HUES48 (cell line): ENCODE measurements at regions not wholly inside any gene's neighbourhood (a gene's known extent, or its start where the extent isn't known, plus 50 kb on each side); places are given as distances from the start of the nearest gene placed in this dataset.
"Not testable (repeated sequence)": the region's sequence is repeated elsewhere in the genome, so short reads cannot be mapped to it uniquely, and the experiment has no call there.

Source experiments
- H3K27ac ChIP-seq: one replicate; pipeline ENCODE4 v1.7.0; 2013; ENCODE audit warnings: low read depth, low read length, inconsistent platforms
- H3K27me3 ChIP-seq: 2 replicates; pipeline ENCODE4 v1.6.1; 2013; ENCODE audit warnings: mild to moderate bottlenecking, low read length; ENCODE audit not compliant: control insufficient read depth, insufficient read depth
- H3K36me3 ChIP-seq: 2 replicates; pipeline ENCODE4 v1.6.1; 2013; ENCODE audit warnings: low read length; ENCODE audit not compliant: control insufficient read depth, insufficient read depth
- H3K4me1 ChIP-seq: 2 replicates; pipeline ENCODE4 v1.6.1; 2013; ENCODE audit warnings: mild to moderate bottlenecking, low read length; ENCODE audit not compliant: control insufficient read depth, insufficient read depth
- H3K4me3 ChIP-seq: 2 replicates; pipeline ENCODE4 v1.5.1; 2013; ENCODE audit warnings: mild to moderate bottlenecking, low read depth, low read length
- H3K9ac ChIP-seq: 2 replicates; pipeline ENCODE4 v1.6.1; 2013; ENCODE audit warnings: mild to moderate bottlenecking, low read depth, low read length, moderate library complexity
- H3K9me3 ChIP-seq: 2 replicates; pipeline ENCODE4 v1.6.1; 2013; ENCODE audit warnings: low read length; ENCODE audit not compliant: control insufficient read depth, insufficient read depth

- no peaks in the 10 kb centered on the region for H3K36me3 ChIP-seq
- H3K27ac ChIP-seq: no peak overlapping the region
- H3K27me3 ChIP-seq: no peaks in the 10 kb centered on the region
- no peak overlapping the region for H3K4me3 ChIP-seq
- no peak overlapping the region for H3K9ac ChIP-seq
- H3K4me1 ChIP-seq: no peaks in the 10 kb centered on the region
- H3K9me3 ChIP-seq: no peaks in the 10 kb centered on the region
Measured at GRCh38 chr13:43946281-43946680, 66.6 kb downstream of the LACC1 start.

GRCh38 chr13:43947897-43948458 is 68.3 kb downstream of the LACC1 start:
- Histone ChIP-seq H3K4me3 (no peak overlapping the region), H3K4me1 (no peaks in the 10 kb centered on the region), H3K27ac (no peak overlapping the region), H3K9me3 (no peaks in the 10 kb centered on the region), H3K36me3 (no peaks in the 10 kb centered on the region), H3K27me3 (no peaks in the 10 kb centered on the region), H3K9ac (no peak overlapping the region)

GRCh38 chr13:43953370-43953769 is 73.7 kb downstream of the LACC1 start:
- H3K9ac ChIP-seq: no peak overlapping the region
- no peaks in the 10 kb centered on the region for H3K27me3 ChIP-seq
- no peak overlapping the region for H3K27ac ChIP-seq
- H3K36me3 ChIP-seq: no peaks in the 10 kb centered on the region
- H3K4me3 ChIP-seq: no peak overlapping the region
- H3K4me1 ChIP-seq: peaks cover 8% of the 10 kb centered on the region; the same call in 1 of the 2 replicates
- no peaks in the 10 kb centered on the region for H3K9me3 ChIP-seq

GRCh38 chr13:43956975-43957374 is 77.3 kb downstream of the LACC1 start:
- not testable (repeated sequence) for H3K9me3 ChIP-seq, H3K27me3 ChIP-seq
- peaks cover 16% of the 10 kb centered on the region; the same call in 1 of the 2 replicates for H3K4me1 ChIP-seq

DNA sequence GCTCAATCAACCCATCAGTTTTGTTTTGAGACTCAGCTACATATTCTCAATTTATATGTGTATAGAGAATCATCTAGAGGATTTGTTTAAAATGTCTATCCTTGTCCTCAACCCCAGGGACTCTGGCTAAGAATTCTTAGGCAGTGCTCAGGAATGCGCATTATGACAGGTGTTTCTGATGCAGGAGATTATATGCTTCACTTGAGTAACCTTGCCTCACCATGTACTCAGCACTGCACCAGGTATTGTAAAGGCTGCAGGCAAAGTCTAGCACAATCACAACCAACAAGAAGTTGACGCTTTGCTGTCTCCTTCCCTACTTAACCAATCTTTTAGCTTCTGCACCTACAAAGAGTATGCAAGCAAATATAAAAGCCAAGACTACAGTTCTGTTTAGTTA is 79.6 kb downstream of the LACC1 start:
- Histone ChIP-seq H3K36me3 (no peaks in the 10 kb centered on the region), H3K4me1 (peaks cover 8% of the 10 kb centered on the region; the same call in 1 of the 2 replicates)

More at GRCh38 chr13:43956975-43957374, 77.3 kb downstream of the LACC1 start:
- not testable (repeated sequence) for H3K9ac ChIP-seq, H3K27ac ChIP-seq, H3K36me3 ChIP-seq, H3K4me3 ChIP-seq

GRCh38 chr13:43961909-43962308 is 82.2 kb downstream of the LACC1 start:
- Histone ChIP-seq H3K4me3 (no peak overlapping the region), H3K9ac (no peak overlapping the region), H3K9me3 (no peaks in the 10 kb centered on the region), H3K27me3 (no peaks in the 10 kb centered on the region), H3K27ac (no peak overlapping the region), H3K4me1 (peaks cover 8% of the 10 kb centered on the region; the same call in 1 of the 2 replicates), H3K36me3 (no peaks in the 10 kb centered on the region)

More for the DNA sequence above, 79.6 kb downstream of the LACC1 start:
- no peaks in the 10 kb centered on the region for H3K9me3 ChIP-seq
- no peak overlapping the region for H3K27ac ChIP-seq
- no peak overlapping the region for H3K9ac ChIP-seq
- H3K4me3 ChIP-seq: no peak overlapping the region
- H3K27me3 ChIP-seq: no peaks in the 10 kb centered on the region

DNA sequence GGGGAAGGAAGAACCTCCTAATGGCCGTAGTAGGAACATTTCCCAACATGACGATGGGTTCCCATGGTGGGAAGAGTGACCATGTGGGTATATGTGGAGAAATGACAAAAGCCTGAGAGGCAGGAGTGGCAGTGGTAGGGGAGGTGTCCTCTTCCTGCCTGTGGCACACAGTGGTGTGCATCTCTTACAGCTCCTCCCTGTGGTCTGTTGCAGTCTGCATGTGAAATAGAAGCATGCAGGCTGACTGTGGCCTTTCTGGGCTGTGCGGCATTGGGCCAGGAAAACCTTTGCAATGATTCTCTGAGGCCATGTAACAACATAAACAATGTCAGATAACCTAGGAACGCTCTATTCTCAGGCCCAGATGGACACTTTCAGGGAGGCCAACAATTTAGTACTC is 84.0 kb downstream of the LACC1 start:
- Histone ChIP-seq H3K4me3 (no peak overlapping the region), H3K27me3 (no peaks in the 10 kb centered on the region), H3K9ac (no peak overlapping the region), H3K9me3 (no peaks in the 10 kb centered on the region), H3K36me3 (no peaks in the 10 kb centered on the region), H3K27ac (no peak overlapping the region), H3K4me1 (peaks cover 8% of the 10 kb centered on the region; the same call in 1 of the 2 replicates)

DNA sequence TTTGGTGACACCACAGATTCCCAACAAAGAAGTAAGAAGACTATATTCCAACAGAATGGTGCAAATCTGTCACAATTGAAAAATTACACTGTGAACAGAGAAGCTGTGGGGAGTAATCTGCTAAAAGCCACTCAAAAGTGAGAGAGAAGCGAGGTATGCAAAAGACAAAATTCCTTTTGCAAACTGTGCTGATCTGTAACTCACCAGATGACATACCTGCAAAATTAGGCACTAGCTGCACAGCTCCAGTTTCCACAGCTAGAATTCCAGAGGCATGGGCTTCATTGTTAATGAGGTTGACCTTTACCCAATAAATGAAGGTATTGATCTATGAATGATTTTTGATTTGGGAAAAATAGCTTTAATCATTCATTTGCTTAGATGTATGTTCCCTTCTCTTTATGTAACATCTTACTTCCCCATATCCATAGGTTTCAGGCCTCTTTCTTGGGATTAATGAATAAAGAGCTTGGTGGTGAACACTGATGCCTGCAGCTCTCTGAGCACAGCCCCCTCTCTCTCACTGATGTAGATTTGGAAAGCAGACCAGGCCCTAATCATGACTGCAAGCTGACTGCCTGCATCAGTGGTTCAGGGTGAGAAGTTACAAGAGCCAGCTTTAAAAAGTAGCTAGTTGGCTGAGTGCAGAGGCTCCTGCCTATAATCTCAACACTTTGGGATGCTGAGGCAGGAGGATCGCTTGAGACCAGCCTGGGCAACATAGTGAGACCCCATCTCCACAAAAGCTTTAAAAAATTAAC is 85.2 kb downstream of the LACC1 start:
- H3K9ac ChIP-seq: no peak overlapping the region
- H3K27ac ChIP-seq: no peak overlapping the region
- no peaks in the 10 kb centered on the region; the same call in 1 of the 2 replicates for H3K4me1 ChIP-seq
- H3K9me3 ChIP-seq: no peaks in the 10 kb centered on the region
- no peaks in the 10 kb centered on the region for H3K36me3 ChIP-seq
- no peaks in the 10 kb centered on the region for H3K27me3 ChIP-seq
- H3K4me3 ChIP-seq: no peak overlapping the region

DNA sequence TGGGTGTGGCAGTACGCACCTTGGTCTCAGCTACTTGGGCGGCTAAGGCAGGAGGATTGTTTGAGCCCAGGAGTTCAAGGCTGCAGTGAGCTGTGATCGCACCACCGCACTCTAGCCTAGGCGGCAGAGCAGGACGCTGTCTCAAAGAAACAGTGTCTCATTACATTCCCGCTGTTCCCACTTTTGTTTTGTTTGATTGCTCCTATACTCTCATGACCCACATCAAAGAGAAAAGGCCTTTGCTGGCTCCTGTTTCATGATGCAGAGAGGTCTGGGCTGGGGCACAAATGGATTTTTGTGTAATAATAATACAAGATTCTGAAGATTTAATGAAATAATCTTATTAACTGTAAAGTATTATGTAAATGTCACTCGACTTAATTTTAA is 85.7 kb downstream of the LACC1 start:
- H3K27ac ChIP-seq: no peak overlapping the region
- no peak overlapping the region for H3K4me3 ChIP-seq
- H3K36me3 ChIP-seq: no peaks in the 10 kb centered on the region
- H3K9ac ChIP-seq: no peak overlapping the region
- no peaks in the 10 kb centered on the region for H3K27me3 ChIP-seq
- H3K4me1 ChIP-seq: no peaks in the 10 kb centered on the region; the same call in 1 of the 2 replicates
- H3K9me3 ChIP-seq: no peaks in the 10 kb centered on the region

DNA sequence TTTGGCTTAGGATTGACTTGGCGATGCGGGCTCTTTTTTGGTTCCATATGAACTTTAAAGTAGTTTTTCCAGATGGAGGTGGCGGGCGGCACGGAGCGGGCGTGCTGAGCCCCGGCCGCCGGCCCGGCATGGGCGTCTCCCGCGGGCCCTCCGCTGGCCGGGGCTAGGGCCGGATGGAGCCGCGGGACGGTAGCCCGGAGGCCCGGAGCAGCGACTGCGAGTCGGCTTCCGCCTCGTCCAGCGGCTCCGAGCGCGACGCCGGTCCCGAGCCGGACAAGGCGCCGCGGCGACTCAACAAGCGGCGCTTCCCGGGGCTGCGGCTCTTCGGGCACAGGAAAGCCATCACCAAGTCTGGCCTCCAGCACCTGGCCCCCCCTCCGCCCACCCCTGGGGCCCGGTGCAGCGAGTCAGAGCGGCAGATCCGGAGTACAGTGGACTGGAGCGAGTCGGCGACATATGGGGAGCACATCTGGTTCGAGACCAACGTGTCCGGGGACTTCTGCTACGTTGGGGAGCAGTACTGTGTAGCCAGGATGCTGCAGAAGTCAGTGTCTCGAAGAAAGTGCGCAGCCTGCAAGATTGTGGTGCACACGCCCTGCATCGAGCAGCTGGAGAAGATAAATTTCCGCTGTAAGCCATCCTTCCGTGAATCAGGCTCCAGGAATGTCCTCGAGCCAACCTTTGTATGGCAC is 88.7 kb downstream of the LACC1 start:
- not testable (repeated sequence) for H3K27ac ChIP-seq, H3K4me3 ChIP-seq, H3K9me3 ChIP-seq, H3K27me3 ChIP-seq, H3K36me3 ChIP-seq, H3K9ac ChIP-seq, H3K4me1 ChIP-seq
